ENCODE measurements at regions not wholly inside any gene's neighbourhood (a gene's known extent, or its start where the extent isn't known, plus 50 kb on each side); places are given as distances from the start of the nearest gene placed in this dataset.

- no peak for TF ChIP-seq PATZ1 (CRISPR knock-in tag; IDR thresholded peaks at IDR 0.05; ENCODE audit: borderline replicate concordance)
- no peak for TF ChIP-seq ZC3H10 (CRISPR knock-in tag; IDR thresholded peaks at IDR 0.05)
- TF ChIP-seq ZFP3 (CRISPR knock-in tag; IDR thresholded peaks at IDR 0.05), result no peak
- no peak for TF ChIP-seq CSRNP3 (CRISPR knock-in tag; IDR thresholded peaks at IDR 0.05)
- TF ChIP-seq ISL1 (CRISPR knock-in tag; IDR thresholded peaks at IDR 0.05), result no peak
- TF ChIP-seq TSHZ2 (CRISPR knock-in tag; IDR thresholded peaks at IDR 0.05), result no peak
- no peak for TF ChIP-seq GLIS3 (CRISPR knock-in tag; IDR thresholded peaks at IDR 0.05)
Measured at GRCh38 chr1:102498929-102499328, 502.2 kb upstream of the OLFM3 start.

All from SK-N-SH treated with all-trans-retinoic acid at 6 μM for 48 hours (cell line).